ENCODE measurements at regions not wholly inside any gene's neighbourhood (a gene's known extent, or its start where the extent isn't known, plus 50 kb on each side); places are given as distances from the start of the nearest gene placed in this dataset.

- POLR2A ChIA-PET, result interaction anchor here (1.3 to 2.9 kb wide), 2 partner anchors 157 to 159 kb away, joined by 3 to 12 read pairs; no protein-coding TSS in a partner anchor
- RAD21 ChIA-PET (ENCODE audit: unreplicated experiment), result interaction anchor here (0.9 to 9.1 kb wide), 17 partner anchors 9 to 413 kb away, joined by 3 to 268 read pairs (median 9); partner anchors contain the start of gene MCTP2
- SMC1A ChIA-PET (ENCODE audit: uncharacterized antibody, unreplicated experiment), result interaction anchor here (0.7 to 8.2 kb wide), 32 partner anchors 9 to 306 kb away, joined by 3 to 266 read pairs (median 5); partner anchors contain the start of gene MCTP2
- H3K27ac ChIP-seq (ENCODE audit: control insufficient read depth, insufficient read depth), result no peak overlapping the region
- no TSS peak for BruUV-seq (replicated peaks)
- no peaks in the 10 kb centered on the region for H3K36me3 ChIP-seq (ENCODE audit: control insufficient read depth in 2 of 2, insufficient read depth in 2 of 2, low read length in 1 of 2)
- WGBS (ENCODE audit: insufficient coverage, insufficient replicate concordance, low lambda C conversion rate, missing lambda C conversion rate), result 31% methylated on average over 3 of the region's 3 CpGs
- H3K79me2 ChIP-seq (ENCODE audit: control insufficient read depth, insufficient read depth, low read length), result no peaks in the 10 kb centered on the region
- intact Hi-C loops (cut with micrococcal nuclease; ENCODE audit: unreplicated experiment) (loop anchor here (1.0 to 10.0 kb wide), 3 partner anchors 66 to 410 kb away; partner anchors contain the start of gene MCTP2), in situ Hi-C loops (cut with MboI) (loop anchor here (5.0 kb wide), 1 partner anchor 157 kb away; no protein-coding TSS in a partner anchor)
- no peak overlapping the region for H3K4me2 ChIP-seq (ENCODE audit: control insufficient read depth, insufficient read depth)
- no peaks in the 10 kb centered on the region for H4K20me1 ChIP-seq (ENCODE audit: control insufficient read depth, insufficient read depth)
- no peaks in the 10 kb centered on the region for H3K27me3 ChIP-seq (replicated peaks in 1 of 2; ENCODE audit: control insufficient read depth in 2 of 2, insufficient read depth in 2 of 2, low read length in 1 of 2)
- no peak overlapping the region for H3K4me3 ChIP-seq
- no peaks in the 10 kb centered on the region for H3K4me1 ChIP-seq (ENCODE audit: control insufficient read depth, insufficient read depth, low read length)
- no peaks in the 10 kb centered on the region; the same call in 2 of the 3 replicates for H3K9me3 ChIP-seq (replicated peaks; ENCODE audit: control insufficient read depth, insufficient read depth, low read length)
- TF ChIP-seq, protein P1, sequence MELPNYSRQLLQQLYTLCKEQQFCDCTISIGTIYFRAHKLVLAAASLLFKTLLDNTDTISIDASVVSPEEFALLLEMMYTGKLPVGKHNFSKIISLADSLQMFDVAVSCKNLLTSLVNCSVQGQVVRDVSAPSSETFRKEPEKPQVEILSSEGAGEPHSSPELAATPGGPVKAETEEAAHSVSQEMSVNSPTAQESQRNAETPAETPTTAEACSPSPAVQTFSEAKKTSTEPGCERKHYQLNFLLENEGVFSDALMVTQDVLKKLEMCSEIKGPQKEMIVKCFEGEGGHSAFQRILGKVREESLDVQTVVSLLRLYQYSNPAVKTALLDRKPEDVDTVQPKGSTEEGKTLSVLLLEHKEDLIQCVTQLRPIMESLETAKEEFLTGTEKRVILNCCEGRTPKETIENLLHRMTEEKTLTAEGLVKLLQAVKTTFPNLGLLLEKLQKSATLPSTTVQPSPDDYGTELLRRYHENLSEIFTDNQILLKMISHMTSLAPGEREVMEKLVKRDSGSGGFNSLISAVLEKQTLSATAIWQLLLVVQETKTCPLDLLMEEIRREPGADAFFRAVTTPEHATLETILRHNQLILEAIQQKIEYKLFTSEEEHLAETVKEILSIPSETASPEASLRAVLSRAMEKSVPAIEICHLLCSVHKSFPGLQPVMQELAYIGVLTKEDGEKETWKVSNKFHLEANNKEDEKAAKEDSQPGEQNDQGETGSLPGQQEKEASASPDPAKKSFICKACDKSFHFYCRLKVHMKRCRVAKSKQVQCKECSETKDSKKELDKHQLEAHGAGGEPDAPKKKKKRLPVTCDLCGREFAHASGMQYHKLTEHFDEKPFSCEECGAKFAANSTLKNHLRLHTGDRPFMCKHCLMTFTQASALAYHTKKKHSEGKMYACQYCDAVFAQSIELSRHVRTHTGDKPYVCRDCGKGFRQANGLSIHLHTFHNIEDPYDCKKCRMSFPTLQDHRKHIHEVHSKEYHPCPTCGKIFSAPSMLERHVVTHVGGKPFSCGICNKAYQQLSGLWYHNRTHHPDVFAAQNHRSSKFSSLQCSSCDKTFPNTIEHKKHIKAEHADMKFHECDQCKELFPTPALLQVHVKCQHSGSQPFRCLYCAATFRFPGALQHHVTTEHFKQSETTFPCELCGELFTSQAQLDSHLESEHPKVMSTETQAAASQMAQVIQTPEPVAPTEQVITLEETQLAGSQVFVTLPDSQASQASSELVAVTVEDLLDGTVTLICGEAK (IDR thresholded peaks at IDR 0.05; ENCODE audit: borderline replicate concordance), result no peak
- no peak for TF ChIP-seq MYB (IDR thresholded peaks at IDR 0.05; ENCODE audit: borderline replicate concordance, low read depth, low read length)
- no peak for DNase-seq (ENCODE audit: low read depth, low spot score)
- ATAC-seq, result peak; percentile 20; the same call in 2 of the 3 replicates
- FAIRE-seq, result no peak
- no peak overlapping the region for H3K9ac ChIP-seq (ENCODE audit: control insufficient read depth, insufficient read depth, low read length)
- no peak overlapping the region for H2AFZ ChIP-seq (ENCODE audit: control insufficient read depth, low read depth, low read length)
- CTCF ChIA-PET, result interaction anchor here (0.8 to 12.5 kb wide), 35 partner anchors 9 to 507 kb away, joined by 3 to 417 read pairs (median 5); partner anchors contain the start of gene MCTP2
Measured at GRCh38 chr15:94164971-94165370, 66.4 kb upstream of the MCTP2 start.

Data from GM12878 (cell line).